SK-N-SH (cell line): ENCODE measurements at regions not wholly inside any gene's neighbourhood (a gene's known extent, or its start where the extent isn't known, plus 50 kb on each side); places are given as distances from the start of the nearest gene placed in this dataset.

Experiments used
- CTCF ChIA-PET: fragments of 300-600, 350-600 bp; formaldehyde crosslinking; extraction: SDS; loops from one replicate; lab custom pipeline; 2021; lab: Yijun Ruan, JAX
- POLR2A ChIA-PET: fragments of 350-600 bp; sonication (Branson Sonifier 250); formaldehyde crosslinking; extraction: SDS; loops from one replicate; lab custom pipeline; 2020; ENCODE audit warnings: antibody characterized with exemption, inconsistent platforms; lab: Yijun Ruan, JAX
- DNase-seq: peaks from one replicate; pipeline ENCODE4 v3.0.0; 2012
- H2AFZ ChIP-seq: fragments of 200-600 bp; sonication (generic); 2 replicates; pipeline ENCODE4 v1.8.1; 2016; ENCODE audit warnings: antibody characterized with exemption, mild to moderate bottlenecking, low read depth
- H3F3A ChIP-seq: fragments of 200-600 bp; sonication (generic); replicated peaks from 2 replicates; pipeline ENCODE3; 2016; ENCODE audit warnings: antibody characterized with exemption, mild to moderate bottlenecking; ENCODE audit not compliant: insufficient read depth
- H3K27ac ChIP-seq, 2 experiments: fragments of 200-500 bp in 1 of 2; fragments of 200-600 bp in 1 of 2; sonication (Bioruptor generic) in 1 of 2; sonication (generic), shearing (Covaris generic) in 1 of 2; 2 replicates each; pipeline versions ENCODE4 v1.5.1 to v1.6.1; 2014 to 2016; ENCODE audit warnings: low read depth in 2 of 2, inconsistent platforms in 1 of 2, low read length in 1 of 2, mild to moderate bottlenecking in 1 of 2, mixed read lengths in 1 of 2
- H3K27me3 ChIP-seq: fragments of 200-600 bp; sonication (generic), shearing (Covaris generic); 2 replicates; pipeline ENCODE4 v1.6.1; 2016; ENCODE audit warnings: mixed run types; ENCODE audit not compliant: insufficient read depth
- H3K36me3 ChIP-seq, 2 experiments: fragments of 200-500 bp in 1 of 2; fragments of 200-600 bp in 1 of 2; sonication (Bioruptor generic) in 1 of 2; sonication (generic) in 1 of 2; replicated peaks in 1 of 2; 2 replicates each; pipeline versions ENCODE3 to v1.5.1; 2014 to 2016; ENCODE audit warnings: low read length in 1 of 2, mild to moderate bottlenecking in 1 of 2; ENCODE audit not compliant: insufficient read depth in 2 of 2, control insufficient read depth in 1 of 2
- H3K4me1 ChIP-seq, 2 experiments: fragments of 200-500 bp in 1 of 2; fragments of 200-600 bp in 1 of 2; sonication (Bioruptor generic) in 1 of 2; sonication (generic), shearing (Covaris generic) in 1 of 2; 2 replicates each; pipeline versions ENCODE4 v1.5.1 to v1.6.1; 2014 to 2016; ENCODE audit warnings: low read depth in 1 of 2, low read length in 1 of 2, mixed run types in 1 of 2; ENCODE audit not compliant: insufficient read depth in 2 of 2, control insufficient read depth in 1 of 2
- H3K4me2 ChIP-seq: fragments of 200-600 bp; sonication (generic), shearing (Covaris generic); 2 replicates; pipeline ENCODE4 v1.6.1; 2017; ENCODE audit warnings: mixed run types
- H3K4me3 ChIP-seq, 2 experiments: fragments of 200-500 bp in 1 of 2; fragments of 200-600 bp in 1 of 2; sonication (Bioruptor generic) in 1 of 2; sonication (generic), shearing (Covaris generic) in 1 of 2; 2 replicates each; pipeline versions ENCODE4 v1.5.1 to v1.8.1; 2014 to 2016; ENCODE audit warnings: low read depth in 2 of 2, inconsistent platforms in 1 of 2, low read length in 1 of 2, mild to moderate bottlenecking in 1 of 2, mixed read lengths in 1 of 2, moderate library complexity in 1 of 2
- H3K79me2 ChIP-seq: fragments of 200-600 bp; sonication (generic); 2 replicates; pipeline ENCODE4 v1.8.1; 2017; ENCODE audit warnings: mild to moderate bottlenecking; ENCODE audit not compliant: insufficient read depth
- H3K9ac ChIP-seq: fragments of 200-600 bp; sonication (generic); 2 replicates; pipeline ENCODE4 v1.6.1; 2017; ENCODE audit warnings: mixed run types
- H3K9me2 ChIP-seq: fragments of 200-600 bp; sonication (generic); 2 replicates; pipeline ENCODE4 v1.6.1; 2017; ENCODE audit warnings: mixed run types
- H3K9me3 ChIP-seq: fragments of 200-600 bp; sonication (generic); 2 replicates; pipeline ENCODE4 v1.6.1; 2017; ENCODE audit warnings: mixed run types, mild to moderate bottlenecking, moderate library complexity
- H4K20me1 ChIP-seq: fragments of 200-600 bp; sonication (generic); 2 replicates; pipeline ENCODE4 v1.6.1; 2017; ENCODE audit warnings: mild to moderate bottlenecking, mixed run types; ENCODE audit not compliant: insufficient read depth
- CHD2 ChIP-seq: fragments of 150-350 bp; IDR thresholded peaks from 2 replicates; pipeline ENCODE4 v1.6.1; 2018; ENCODE audit warnings: low read length; ENCODE audit not compliant: partially characterized antibody
- CTCF ChIP-seq: fragments of 200-600 bp; sonication (generic); IDR thresholded peaks from 2 replicates; pipeline ENCODE4 v1.6.1; 2017; ENCODE audit warnings: antibody characterized with exemption, mild to moderate bottlenecking, moderate library complexity
- ELF1 ChIP-seq: IDR thresholded peaks from 2 replicates; pipeline ENCODE4 v1.4.0; 2012
- EP300 ChIP-seq, 2 experiments: IDR thresholded peaks; 2 replicates each; pipeline versions ENCODE4 v1.4.0 to v1.6.1; 2012; ENCODE audit warnings: borderline replicate concordance in 1 of 2, low read depth in 1 of 2, low read length in 1 of 2
- FOXJ3 ChIP-seq: sonication (generic); formaldehyde crosslinking; IDR thresholded peaks from 2 replicates; pipeline ENCODE4 v1.5.1; 2020; ENCODE audit warnings: mild to moderate bottlenecking, missing genetic modification reagents
- GABPA ChIP-seq: IDR thresholded peaks from 2 replicates; pipeline ENCODE4 v1.4.0; 2012; ENCODE audit warnings: low read depth, mild to moderate bottlenecking
- GATA2 ChIP-seq: sonication (generic); formaldehyde crosslinking; IDR thresholded peaks from 2 replicates; pipeline ENCODE4 v1.5.0; 2020; ENCODE audit warnings: mild to moderate bottlenecking, missing genetic modification reagents
- IRF3 ChIP-seq: fragments of 150-350 bp; IDR thresholded peaks from 2 replicates; pipeline ENCODE4 v1.6.1; 2016; ENCODE audit warnings: mild to moderate bottlenecking, low read depth, low read length
- MAX ChIP-seq: IDR thresholded peaks from 2 replicates; pipeline ENCODE4 v1.4.0; 2012; ENCODE audit warnings: low read depth
- PBX3 ChIP-seq: IDR thresholded peaks from 2 replicates; pipeline ENCODE4; 2012
- POLR2AphosphoS5 ChIP-seq: IDR thresholded peaks from 2 replicates; pipeline ENCODE4 v1.6.1; 2012; ENCODE audit warnings: low read depth, low read length
- RAD21 ChIP-seq: IDR thresholded peaks from 2 replicates; pipeline ENCODE4 v1.6.1; 2012; ENCODE audit warnings: mild to moderate bottlenecking, low read length
- SIN3A ChIP-seq: IDR thresholded peaks from 2 replicates; pipeline ENCODE4 v1.6.1; 2012; ENCODE audit warnings: low read depth, mild to moderate bottlenecking, low read length, moderate library complexity, borderline replicate concordance
- SMC3 ChIP-seq: IDR thresholded peaks from 2 replicates; pipeline ENCODE4 v1.6.1; 2012; ENCODE audit warnings: low read depth, low read length, improper control_type of control experiment
- TAF1 ChIP-seq: IDR thresholded peaks from 2 replicates; pipeline ENCODE4 v1.6.1; 2012; ENCODE audit warnings: low read depth, mild to moderate bottlenecking, low read length, moderate library complexity, borderline replicate concordance
- TCF12 ChIP-seq: IDR thresholded peaks from 2 replicates; pipeline ENCODE4 v1.4.0; 2012
- TEAD4 ChIP-seq: IDR thresholded peaks from 2 replicates; pipeline ENCODE4 v1.4.0; 2012; ENCODE audit warnings: mild to moderate bottlenecking, borderline replicate concordance; ENCODE audit not compliant: insufficient read depth
- YY1 ChIP-seq: IDR thresholded peaks from 2 replicates; pipeline ENCODE4 v1.4.0; 2012; ENCODE audit warnings: low read depth, mild to moderate bottlenecking
- WGBS: methylation state at CpG from one replicate; pipeline ENCODE4 v1.1.6; 2017; ENCODE audit warnings: low lambda C conversion rate; 5-methylcytosine and 5-hydroxymethylcytosine counted together

GRCh38 chr20:62545271-62545670 lies 69.5 kb upstream of the GATA5 start:
- Histone ChIP-seq H3F3A (no peaks in the 10 kb centered on the region), H3K27ac (no peak overlapping the region), H3K36me3 (no peaks in the 10 kb centered on the region), H3K27me3 (no peaks in the 10 kb centered on the region; the same call in 1 of the 2 replicates), H4K20me1 (no peaks in the 10 kb centered on the region), H2AFZ (no peak overlapping the region), H3K4me2 (no peak overlapping the region), H3K9me2 (no peaks in the 10 kb centered on the region), H3K4me1 (peaks cover 0 to 19% of the 10 kb centered on the region in 2 experiments; a peak in 1 of 4 replicates), H3K79me2 (no peaks in the 10 kb centered on the region), H3K9me3 (no peaks in the 10 kb centered on the region), H3K4me3 (no peak overlapping the region), H3K9ac (no peak overlapping the region)
- no peak for TF ChIP-seq TAF1
- TF ChIP-seq RAD21, result no peak
- no peak for TF ChIP-seq CHD2
- no peak for TF ChIP-seq EP300 (IDR thresholded peaks at IDR 0.05; ENCODE audit: borderline replicate concordance in 1 of 2, low read depth in 1 of 2, low read length in 1 of 2)
- no peak for TF ChIP-seq FOXJ3
- no peak for TF ChIP-seq GATA2 (CRISPR knock-in tag)
- no peak for TF ChIP-seq POLR2AphosphoS5
- TF ChIP-seq TEAD4, result no peak
- WGBS, result 55% methylated on average over 7 of the region's 17 CpGs
- no peak for DNase-seq
- CTCF ChIA-PET, result interaction anchor here (0.8 to 3.0 kb wide), 3 partner anchors 46 to 136 kb away, joined by 3 to 11 read pairs (median 3); no protein-coding TSS in a partner anchor
- POLR2A ChIA-PET, result no interaction called here

- Histone ChIP-seq H3K9ac (no peak overlapping the region), H3K36me3 (no peaks in the 10 kb centered on the region), H3K9me3 (no peaks in the 10 kb centered on the region), H4K20me1 (no peaks in the 10 kb centered on the region), H3K4me1 (peaks cover 0 to 24% of the 10 kb centered on the region in 2 experiments; a peak in 1 of 4 replicates), H2AFZ (no peak overlapping the region), H3F3A (no peaks in the 10 kb centered on the region), H3K27me3 (peaks cover 6% of the 10 kb centered on the region), H3K4me2 (no peak overlapping the region), H3K4me3 (no peak overlapping the region), H3K27ac (no peak overlapping the region), H3K79me2 (no peaks in the 10 kb centered on the region), H3K9me2 (no peaks in the 10 kb centered on the region)
- no peak for DNase-seq
- WGBS, result 73% methylated on average over 11 of the region's 22 CpGs
- ChIA-PET POLR2A (no interaction called here), CTCF (interaction anchor here (0.8 to 3.0 kb wide), 4 partner anchors 40 to 136 kb away, joined by 3 to 11 read pairs (median 3); no protein-coding TSS in a partner anchor)
- no peak for TF ChIP-seq PBX3
Measured at GRCh38 chr20:62545901-62546525, 70.2 kb upstream of the GATA5 start.

- peaks cover 10% of the 10 kb centered on the region for H3K27me3 ChIP-seq
- no peak for TF ChIP-seq SIN3A
- no peak for TF ChIP-seq IRF3
- TF ChIP-seq MAX, result no peak
- no peak for TF ChIP-seq TCF12
- no peak for TF ChIP-seq GABPA
- no peak for TF ChIP-seq YY1
- no peak for TF ChIP-seq ELF1
- no peak for TF ChIP-seq RAD21
- TF ChIP-seq CTCF, result no peak
- no peak for TF ChIP-seq SMC3
Measured at GRCh38 chr20:62546606-62547005, 70.8 kb upstream of the GATA5 start.

More at GRCh38 chr20:62546606-62547005, 70.8 kb upstream of the GATA5 start:
- Histone ChIP-seq H2AFZ (no peak overlapping the region), H3K36me3 (no peaks in the 10 kb centered on the region), H3K9me3 (no peaks in the 10 kb centered on the region), H3F3A (no peaks in the 10 kb centered on the region), H3K9ac (no peak overlapping the region), H3K79me2 (no peaks in the 10 kb centered on the region), H3K4me1 (peaks cover 0 to 25% of the 10 kb centered on the region in 2 experiments; a peak in 1 of 4 replicates), H3K27ac (no peak overlapping the region), H3K4me2 (no peak overlapping the region), H3K9me2 (no peaks in the 10 kb centered on the region), H3K4me3 (no peak overlapping the region), H4K20me1 (no peaks in the 10 kb centered on the region)
- no peak for DNase-seq
- POLR2A ChIA-PET, result no interaction called here
- 75% methylated on average over 8 of the region's 12 CpGs for WGBS
- CTCF ChIA-PET, result interaction anchor here (1.4 to 3.0 kb wide), 3 partner anchors 40 to 70 kb away, joined by 3 to 11 read pairs (median 3); no protein-coding TSS in a partner anchor
